HG02973 (cell line): ENCODE measurements at regions not wholly inside any gene's neighbourhood (a gene's known extent, or its start where the extent isn't known, plus 50 kb on each side); places are given as distances from the start of the nearest gene placed in this dataset.

Source experiments
- ATAC-seq: cut with Tn5 transposase; IDR thresholded peaks from one replicate; pipeline ENCODE4 v1.9.1; 2021; ENCODE audit warnings: moderate library complexity; ENCODE audit not compliant: unreplicated experiment

GRCh38 chr18:10301831-10302483 is 152.5 kb upstream of the APCDD1 start:
- ATAC-seq = no peak

GRCh38 chr18:10303171-10303570 is 151.3 kb upstream of the APCDD1 start:
- no peak for ATAC-seq

- no peak for ATAC-seq
Observed at GRCh38 chr18:10304853-10305252, 149.6 kb upstream of the APCDD1 start.

- ATAC-seq = no peak
Observed at GRCh38 chr18:10306779-10307178, 147.7 kb upstream of the APCDD1 start.

GRCh38 chr18:10308154-10308553 is 146.3 kb upstream of the APCDD1 start:
- ATAC-seq = no peak

- no peak for ATAC-seq
Observed at GRCh38 chr18:10310626-10311025, 143.8 kb upstream of the APCDD1 start.

GRCh38 chr18:10312326-10313015 is 142.0 kb upstream of the APCDD1 start:
- no peak for ATAC-seq

- ATAC-seq = no peak
Observed at GRCh38 chr18:10313016-10313342, 141.5 kb upstream of the APCDD1 start.

- ATAC-seq = no peak
Observed at GRCh38 chr18:10314066-10314465, 140.4 kb upstream of the APCDD1 start.

- no peak for ATAC-seq
Observed at GRCh38 chr18:10315522-10315921, 138.9 kb upstream of the APCDD1 start.

- ATAC-seq = no peak
Observed at GRCh38 chr18:10316778-10317177, 137.7 kb upstream of the APCDD1 start.

GRCh38 chr18:10317864-10318690 is 136.4 kb upstream of the APCDD1 start:
- ATAC-seq = no peak

GRCh38 chr18:10318691-10318970 is 135.8 kb upstream of the APCDD1 start:
- ATAC-seq = no peak

GRCh38 chr18:10319026-10319425 is 135.4 kb upstream of the APCDD1 start:
- ATAC-seq = no peak

- no peak for ATAC-seq
Observed at GRCh38 chr18:10319914-10320600, 134.4 kb upstream of the APCDD1 start.

GRCh38 chr18:10320791-10321190 is 133.6 kb upstream of the APCDD1 start:
- no peak for ATAC-seq

GRCh38 chr18:10321576-10321975 is 132.9 kb upstream of the APCDD1 start:
- no peak for ATAC-seq

- ATAC-seq = no peak
Observed at GRCh38 chr18:10322004-10322403, 132.4 kb upstream of the APCDD1 start.

- ATAC-seq = no peak
Observed at GRCh38 chr18:10322435-10322834, 132.0 kb upstream of the APCDD1 start.

GRCh38 chr18:10329101-10329500 is 125.3 kb upstream of the APCDD1 start:
- no peak for ATAC-seq

GRCh38 chr18:10330428-10330827 is 124.0 kb upstream of the APCDD1 start:
- ATAC-seq = no peak

GRCh38 chr18:10332452-10332851 is 122.0 kb upstream of the APCDD1 start:
- ATAC-seq = no peak
